ENCODE measurements at regions not wholly inside any gene's neighbourhood (a gene's known extent, or its start where the extent isn't known, plus 50 kb on each side); places are given as distances from the start of the nearest gene placed in this dataset.
"Not testable (repeated sequence)": the region's sequence is repeated elsewhere in the genome, so short reads cannot be mapped to it uniquely, and the experiment has no call there.

DNA sequence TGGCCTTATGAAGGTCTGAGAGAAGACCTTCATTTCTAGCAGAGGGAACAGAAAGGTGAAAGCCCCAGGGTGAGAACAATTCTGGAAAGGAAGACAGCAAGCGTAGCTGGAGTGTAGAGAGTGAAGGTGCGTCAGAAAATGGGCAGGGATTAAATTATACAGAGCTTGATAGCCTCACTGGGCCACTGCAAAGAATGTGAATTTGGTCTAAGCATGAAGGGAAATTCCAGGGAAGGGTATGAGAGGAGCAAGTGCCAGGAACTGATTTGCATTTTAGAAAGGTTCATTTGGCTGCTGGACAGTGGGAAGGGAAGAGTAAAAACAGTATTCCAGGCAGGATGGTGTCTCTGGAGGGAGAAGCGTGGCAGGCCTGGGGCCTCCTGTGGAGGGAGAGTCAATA lies 274.1 kb upstream of the ASIC2 start:
- Histone ChIP-seq H3K9me3 (no peaks in the 10 kb centered on the region), H3K4me3 (no peak overlapping the region), H3K27ac (no peak overlapping the region), H3K27me3 (no peaks in the 10 kb centered on the region), H3K4me1 (no peaks in the 10 kb centered on the region), H3K36me3 (no peaks in the 10 kb centered on the region)
- in situ Hi-C loops (cut with MboI; ENCODE audit: low pct_ligation_motif_present in 1 of 4, low pct_unique_long_range_greater_than_20kb in 1 of 4, low sequenced_read_pairs in 3 of 4), result no loop called here
- DNase-seq, result no peak
- TF ChIP-seq, protein P1, sequence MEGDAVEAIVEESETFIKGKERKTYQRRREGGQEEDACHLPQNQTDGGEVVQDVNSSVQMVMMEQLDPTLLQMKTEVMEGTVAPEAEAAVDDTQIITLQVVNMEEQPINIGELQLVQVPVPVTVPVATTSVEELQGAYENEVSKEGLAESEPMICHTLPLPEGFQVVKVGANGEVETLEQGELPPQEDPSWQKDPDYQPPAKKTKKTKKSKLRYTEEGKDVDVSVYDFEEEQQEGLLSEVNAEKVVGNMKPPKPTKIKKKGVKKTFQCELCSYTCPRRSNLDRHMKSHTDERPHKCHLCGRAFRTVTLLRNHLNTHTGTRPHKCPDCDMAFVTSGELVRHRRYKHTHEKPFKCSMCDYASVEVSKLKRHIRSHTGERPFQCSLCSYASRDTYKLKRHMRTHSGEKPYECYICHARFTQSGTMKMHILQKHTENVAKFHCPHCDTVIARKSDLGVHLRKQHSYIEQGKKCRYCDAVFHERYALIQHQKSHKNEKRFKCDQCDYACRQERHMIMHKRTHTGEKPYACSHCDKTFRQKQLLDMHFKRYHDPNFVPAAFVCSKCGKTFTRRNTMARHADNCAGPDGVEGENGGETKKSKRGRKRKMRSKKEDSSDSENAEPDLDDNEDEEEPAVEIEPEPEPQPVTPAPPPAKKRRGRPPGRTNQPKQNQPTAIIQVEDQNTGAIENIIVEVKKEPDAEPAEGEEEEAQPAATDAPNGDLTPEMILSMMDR (IDR thresholded peaks at IDR 0.05), result no peak
- TF ChIP-seq EP300 (IDR thresholded peaks at IDR 0.05; ENCODE audit: low read depth), result no peak
- no peak for TF ChIP-seq POLR2A (IDR thresholded peaks at IDR 0.05)
- no peak for TF ChIP-seq POLR2AphosphoS5 (IDR thresholded peaks at IDR 0.05)
- intact Hi-C loops (cut with DNase I; ENCODE audit: low total_unique reads), result no loop called here
- WGBS, 2 donors (ENCODE audit: low coverage in 1 of 2), result 61 to 72% methylated on average over 3 of the region's 3 CpGs

DNA sequence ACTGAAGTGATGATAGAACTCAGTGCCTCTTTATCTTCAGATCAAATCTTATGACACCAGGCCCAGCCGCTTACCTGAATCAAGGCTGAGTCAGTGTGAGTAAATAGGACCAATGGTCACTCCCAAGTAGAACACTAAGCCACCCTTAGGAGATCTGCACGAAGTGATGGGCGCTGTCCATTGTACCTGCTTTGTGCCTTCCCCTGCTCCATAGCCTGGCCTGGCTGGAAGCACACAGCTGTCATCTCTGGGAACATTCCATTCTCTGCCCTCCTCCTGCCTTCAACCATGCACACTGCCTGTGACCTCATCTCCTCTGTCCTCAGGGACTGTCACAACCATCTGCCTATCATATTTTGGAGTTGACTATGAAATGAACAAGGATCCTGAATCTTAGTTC lies 279.5 kb upstream of the ASIC2 start:
- Histone ChIP-seq H3K36me3 (no peaks in the 10 kb centered on the region), H3K27ac (no peak overlapping the region), H3K9me3 (no peaks in the 10 kb centered on the region), H3K27me3 (no peaks in the 10 kb centered on the region), H3K4me3 (no peak overlapping the region), H3K4me1 (no peaks in the 10 kb centered on the region)
- in situ Hi-C loops (cut with MboI; ENCODE audit: low pct_ligation_motif_present in 1 of 4, low pct_unique_long_range_greater_than_20kb in 1 of 4, low sequenced_read_pairs in 3 of 4) (no loop called here), intact Hi-C loops (cut with DNase I; ENCODE audit: low total_unique reads) (no loop called here)
- DNase-seq, result no peak
- WGBS, 2 donors (ENCODE audit: low coverage in 1 of 2), result 77% methylated on average over 3 of the region's 3 CpGs; no CpG with 5 or more reads in 1 of the 2 donors
- TF ChIP-seq POLR2A (IDR thresholded peaks at IDR 0.05) (no peak), POLR2AphosphoS5 (IDR thresholded peaks at IDR 0.05) (no peak), EP300 (IDR thresholded peaks at IDR 0.05; ENCODE audit: low read depth) (no peak)
- TF ChIP-seq, protein P1 (IDR thresholded peaks at IDR 0.05), result no peak

DNA sequence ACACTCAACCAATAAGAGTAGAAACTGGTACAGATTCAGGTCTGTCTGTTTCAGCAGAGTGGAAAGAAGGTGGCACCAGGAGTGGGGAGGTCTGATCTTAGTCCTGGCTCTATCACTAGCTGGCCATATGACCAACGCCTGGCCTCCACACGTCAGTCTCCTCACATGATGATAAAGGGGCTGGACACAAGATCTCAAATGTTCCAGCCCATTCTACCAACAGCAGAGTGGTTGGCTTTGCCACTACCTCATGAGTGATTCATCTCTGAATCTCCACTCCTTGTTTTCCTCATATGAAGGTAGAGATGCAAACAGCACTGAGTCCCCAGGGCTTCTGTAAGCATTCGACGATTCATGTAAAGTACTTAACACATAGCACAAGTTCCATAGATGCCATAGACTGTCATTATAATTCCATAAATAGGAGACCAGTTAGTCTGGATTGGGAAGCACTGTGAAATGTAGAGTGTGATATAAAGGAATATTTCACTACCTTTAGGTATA lies 281.9 kb upstream of the ASIC2 start:
- intact Hi-C loops (cut with DNase I; ENCODE audit: low total_unique reads) (no loop called here), in situ Hi-C loops (cut with MboI; ENCODE audit: low pct_ligation_motif_present in 1 of 4, low pct_unique_long_range_greater_than_20kb in 1 of 4, low sequenced_read_pairs in 3 of 4) (no loop called here)
- Histone ChIP-seq H3K9me3 (no peaks in the 10 kb centered on the region), H3K4me3 (no peak overlapping the region), H3K36me3 (no peaks in the 10 kb centered on the region), H3K4me1 (no peaks in the 10 kb centered on the region), H3K27me3 (no peaks in the 10 kb centered on the region), H3K27ac (no peak overlapping the region)
- DNase-seq, result no peak
- no peak for TF ChIP-seq EP300 (IDR thresholded peaks at IDR 0.05; ENCODE audit: low read depth)
- TF ChIP-seq POLR2A (IDR thresholded peaks at IDR 0.05), result no peak
- TF ChIP-seq, protein P1 (IDR thresholded peaks at IDR 0.05), result no peak
- no peak for TF ChIP-seq POLR2AphosphoS5 (IDR thresholded peaks at IDR 0.05)
- WGBS, 2 donors (ENCODE audit: low coverage in 1 of 2), result 78 to 83% methylated on average over 2 to 4 of the region's 4 CpGs

DNA sequence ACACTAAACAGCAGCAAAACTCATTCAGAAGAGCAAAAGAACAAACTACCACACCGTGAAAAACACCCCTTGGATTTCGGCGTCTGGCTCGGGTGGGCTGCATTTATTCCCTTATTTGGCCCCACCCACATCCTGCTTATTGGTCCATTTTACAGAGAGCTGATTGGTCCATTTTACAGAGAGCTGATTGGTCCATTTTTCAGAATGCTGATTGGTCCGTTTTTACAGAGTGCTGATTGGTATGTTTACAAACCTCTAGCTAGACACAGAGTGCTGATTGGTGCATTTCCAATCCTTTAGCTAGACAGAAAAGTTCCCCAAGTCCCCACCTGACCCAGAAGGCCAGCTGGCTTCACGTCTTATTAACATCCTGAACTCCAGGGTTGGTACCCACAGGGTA lies 286.6 kb upstream of the ASIC2 start:
- H3K27ac ChIP-seq; H3K9me3 ChIP-seq; intact Hi-C loops (cut with DNase I; ENCODE audit: low total_unique reads); H3K4me3 ChIP-seq; DNase-seq; H3K4me1 ChIP-seq; H3K36me3 ChIP-seq; H3K27me3 ChIP-seq; in situ Hi-C loops (cut with MboI; ENCODE audit: low pct_ligation_motif_present in 1 of 4, low pct_unique_long_range_greater_than_20kb in 1 of 4, low sequenced_read_pairs in 3 of 4): not testable (repeated sequence)
- WGBS, 2 donors (ENCODE audit: low coverage in 1 of 2), result 90 to 92% methylated on average over 4 to 6 of the region's 6 CpGs

DNA sequence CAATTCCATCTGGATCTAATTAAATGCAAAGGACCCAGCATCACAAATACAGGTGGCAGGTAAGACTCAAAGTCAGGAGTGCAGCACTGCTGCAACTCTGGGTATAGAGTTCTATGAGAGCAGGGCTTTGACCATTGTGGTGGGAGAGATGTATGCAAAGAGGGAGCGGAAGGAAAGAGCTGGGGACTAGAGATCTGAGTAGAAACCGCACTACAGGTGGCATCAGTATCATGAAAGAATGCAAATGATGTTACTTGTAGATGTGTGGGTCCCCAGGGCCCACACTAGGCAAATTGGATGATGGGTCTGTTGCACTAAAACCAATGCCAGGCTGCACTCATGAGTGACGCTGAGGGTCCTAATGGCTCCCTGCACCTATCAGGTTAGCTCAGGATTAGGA lies 287.1 kb upstream of the ASIC2 start:
- H3K27me3 ChIP-seq, result no peaks in the 10 kb centered on the region
- no peak overlapping the region for H3K27ac ChIP-seq
- WGBS, 2 donors (ENCODE audit: low coverage in 1 of 2), result 82 to 84% methylated on average over 2 to 3 of the region's 3 CpGs
- H3K4me3 ChIP-seq, result no peak overlapping the region
- no peak for DNase-seq
- in situ Hi-C loops (cut with MboI; ENCODE audit: low pct_ligation_motif_present in 1 of 4, low pct_unique_long_range_greater_than_20kb in 1 of 4, low sequenced_read_pairs in 3 of 4) (no loop called here), intact Hi-C loops (cut with DNase I; ENCODE audit: low total_unique reads) (no loop called here)
- H3K36me3 ChIP-seq, result no peaks in the 10 kb centered on the region
- no peaks in the 10 kb centered on the region for H3K4me1 ChIP-seq
- no peaks in the 10 kb centered on the region for H3K9me3 ChIP-seq
- TF ChIP-seq EP300 (IDR thresholded peaks at IDR 0.05; ENCODE audit: low read depth) (no peak), POLR2AphosphoS5 (IDR thresholded peaks at IDR 0.05) (no peak), POLR2A (IDR thresholded peaks at IDR 0.05) (no peak)
- TF ChIP-seq, protein P1 (IDR thresholded peaks at IDR 0.05), result no peak

Data from transverse colon (tissue), 4 donors.